HG03354 (cell line): ENCODE measurements at regions not wholly inside any gene's neighbourhood (a gene's known extent, or its start where the extent isn't known, plus 50 kb on each side); places are given as distances from the start of the nearest gene placed in this dataset.

Experiments
- ATAC-seq: cut with Tn5 transposase; IDR thresholded peaks from one replicate; pipeline ENCODE4 v1.9.1; 2021; ENCODE audit warnings: mild to moderate bottlenecking; ENCODE audit not compliant: unreplicated experiment, poor library complexity, severe bottlenecking

- no peak for ATAC-seq
Measured at GRCh38 chr1:192066202-192066601, 92.1 kb upstream of the RGS18 start.

- no peak for ATAC-seq
Measured at GRCh38 chr1:192067360-192067759, 90.9 kb upstream of the RGS18 start.

DNA sequence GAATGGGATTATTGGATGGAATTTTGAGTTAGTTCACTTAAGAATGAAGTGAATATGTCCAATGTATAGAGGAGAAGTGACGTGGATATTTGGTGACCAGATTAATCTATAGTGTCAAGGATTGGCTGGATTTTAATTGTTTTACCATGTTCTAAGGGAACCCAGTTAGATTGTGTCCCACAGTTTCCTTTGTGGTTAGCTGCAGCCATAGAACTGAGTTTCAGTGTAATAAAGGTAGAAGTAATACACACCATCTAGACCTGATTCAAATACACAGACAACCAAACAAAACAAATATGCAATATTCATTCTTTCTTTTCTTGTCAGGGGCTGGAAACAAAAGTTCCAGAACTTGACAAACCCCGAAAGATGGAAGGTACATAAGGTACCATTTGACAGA lies 88.0 kb upstream of the RGS18 start:
- ATAC-seq: no peak

GRCh38 chr1:192080684-192081083 lies 77.6 kb upstream of the RGS18 start:
- no peak for ATAC-seq

- no peak for ATAC-seq
Measured at GRCh38 chr1:192081359-192081758, 76.9 kb upstream of the RGS18 start.

GRCh38 chr1:192086644-192087043 lies 71.6 kb upstream of the RGS18 start:
- no peak for ATAC-seq

- no peak for ATAC-seq
Measured at GRCh38 chr1:192087334-192087733, 70.9 kb upstream of the RGS18 start.

- ATAC-seq: no peak
Measured at GRCh38 chr1:192088496-192088895, 69.8 kb upstream of the RGS18 start.

DNA sequence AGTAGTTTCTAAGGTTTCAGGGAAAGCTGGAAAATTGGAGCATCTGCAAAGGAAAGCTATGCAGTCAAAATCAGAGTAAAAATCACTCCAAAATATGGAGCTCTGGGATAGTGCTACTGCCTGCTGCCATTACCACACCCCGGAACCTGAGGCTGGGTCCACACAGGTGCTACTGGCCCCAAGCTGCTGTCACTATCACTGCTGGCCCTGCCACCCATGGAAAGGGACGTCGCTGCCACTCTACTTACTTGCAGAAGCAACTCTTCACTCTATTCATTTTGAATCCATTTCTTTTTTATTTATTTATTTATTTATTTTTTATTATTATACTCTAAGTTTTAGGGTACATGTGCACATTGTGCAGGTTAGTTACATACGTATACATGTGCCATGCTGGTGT lies 60.3 kb upstream of the RGS18 start:
- no peak for ATAC-seq

- no peak for ATAC-seq
Measured at GRCh38 chr1:192099328-192099727, 58.9 kb upstream of the RGS18 start.

DNA sequence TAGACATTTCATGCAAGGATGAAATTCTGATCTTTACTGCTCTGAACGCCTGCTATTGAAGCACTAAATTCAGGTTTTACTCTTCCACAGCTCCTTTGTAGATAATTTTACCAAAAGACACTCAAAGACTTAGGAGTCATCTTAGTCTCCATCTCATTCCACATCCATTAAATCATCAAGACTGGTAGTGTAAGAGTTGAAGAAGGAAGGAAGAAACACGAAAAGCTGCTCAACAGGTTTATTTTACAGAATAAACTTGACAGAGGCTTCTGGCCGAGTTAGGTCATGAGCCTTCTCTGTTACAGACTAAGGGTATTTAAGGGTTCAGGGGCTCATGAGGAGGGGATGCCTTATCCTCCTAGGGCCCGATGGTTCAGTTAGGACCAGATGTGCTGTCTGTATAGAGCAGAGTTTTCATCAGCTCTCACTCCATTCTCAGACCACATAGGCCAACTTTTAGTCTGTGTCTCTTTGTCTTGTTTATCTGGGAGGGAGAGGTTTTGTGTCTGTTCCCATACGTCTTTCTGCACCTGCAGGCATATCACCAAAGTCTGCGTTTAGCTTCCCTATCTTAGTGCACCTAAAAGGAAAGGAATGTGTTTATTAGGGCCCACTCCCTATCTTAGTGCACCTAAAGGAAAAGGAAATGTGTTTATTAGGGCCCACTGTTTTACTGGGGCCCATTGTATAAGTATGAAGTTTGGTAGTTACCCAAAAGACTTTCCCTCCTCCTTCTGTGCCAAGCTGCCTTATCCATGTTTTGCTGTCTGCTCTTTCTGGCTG lies 57.4 kb upstream of the RGS18 start:
- ATAC-seq: no peak

DNA sequence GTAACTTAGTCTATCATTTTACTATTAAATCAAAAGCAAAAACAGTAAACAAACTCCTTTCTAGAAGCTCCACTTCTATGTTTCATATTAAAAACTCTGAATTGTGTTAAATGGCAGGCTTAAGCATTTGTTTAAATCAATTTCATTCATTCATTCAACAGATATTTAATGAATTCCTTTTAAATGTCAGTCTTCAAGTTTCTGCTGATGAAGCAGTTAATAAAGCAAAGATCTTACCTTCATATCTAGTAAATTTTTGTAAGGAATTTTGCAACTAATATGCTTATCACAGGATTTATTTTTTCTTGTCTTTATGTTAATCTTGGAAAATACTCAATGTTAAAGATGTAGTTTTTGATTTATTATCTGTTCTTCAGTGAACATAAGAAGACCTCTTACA lies 54.1 kb upstream of the RGS18 start:
- no peak for ATAC-seq

DNA sequence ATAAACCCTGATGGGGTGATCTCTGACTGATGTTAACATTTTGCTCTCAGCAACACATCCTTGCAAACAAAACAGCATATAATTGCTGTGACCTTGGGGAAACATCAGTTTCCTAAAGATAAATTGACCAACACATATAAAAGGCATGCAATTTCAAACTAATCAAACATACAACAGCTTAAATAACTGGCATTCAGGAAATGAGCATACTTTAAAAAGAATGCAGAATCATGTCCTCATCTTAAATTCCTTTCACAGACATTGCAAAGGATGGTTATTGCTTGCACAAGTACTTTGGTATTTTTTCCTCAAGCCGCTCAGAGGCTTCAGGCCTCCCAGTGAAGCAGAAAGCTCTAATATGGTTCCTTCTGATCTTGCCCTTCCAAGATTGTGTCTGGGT lies 53.4 kb upstream of the RGS18 start:
- ATAC-seq: no peak

DNA sequence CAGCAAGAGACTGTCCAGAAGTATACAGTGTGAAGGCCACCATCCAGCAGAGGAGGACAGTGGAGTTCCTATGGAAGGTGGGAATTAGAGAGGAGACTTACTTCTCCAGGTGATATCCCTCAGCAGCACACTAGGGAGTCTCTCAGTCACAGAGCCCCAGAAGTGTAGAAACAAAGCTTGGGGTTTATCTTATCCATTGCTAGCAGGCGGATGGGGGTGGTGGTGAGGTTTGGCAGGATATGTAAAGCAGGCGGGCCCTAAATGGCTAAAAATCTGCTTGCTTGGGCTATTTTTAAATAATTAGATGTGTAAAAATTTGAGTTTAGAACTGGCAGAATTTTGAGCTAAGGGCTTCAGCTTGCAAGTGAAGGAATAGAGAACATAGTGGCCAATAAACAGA lies 50.1 kb upstream of the RGS18 start:
- no peak for ATAC-seq
